ENCODE measurements at regions not wholly inside any gene's neighbourhood (a gene's known extent, or its start where the extent isn't known, plus 50 kb on each side); places are given as distances from the start of the nearest gene placed in this dataset.

GRCh38 chr11:31940371-31941037 lies 129.4 kb upstream of the PAX6 start:
- TF ChIP-seq PHF8 (IDR thresholded peaks at IDR 0.05; ENCODE audit: borderline replicate concordance, low read length) (no peak), SRSF7 (optimal IDR thresholded peaks at IDR 0.05; ENCODE audit: low read depth, low read length) (no peak), SP1 (CRISPR knock-in tag; IDR thresholded peaks at IDR 0.05) (no peak), CTCF (IDR thresholded peaks at IDR 0.05 in 2 of 3, conservative IDR thresholded peaks at IDR 0.05 in 1 of 3; ENCODE audit: insufficient read depth in 2 of 3, low read depth in 1 of 3, low read length in 3 of 3) (no peak), HSF4 (CRISPR knock-in tag; IDR thresholded peaks at IDR 0.05; ENCODE audit: borderline replicate concordance) (no peak), ELF1 (tag; IDR thresholded peaks at IDR 0.05) (no peak), CREBBP (IDR thresholded peaks at IDR 0.05; ENCODE audit: low read depth, low read length) (no peak), ZC3H4 (CRISPR knock-in tag; IDR thresholded peaks at IDR 0.05; ENCODE audit: borderline replicate concordance) (no peak)
